ENCODE measurements at regions not wholly inside any gene's neighbourhood (a gene's known extent, or its start where the extent isn't known, plus 50 kb on each side); places are given as distances from the start of the nearest gene placed in this dataset.

DNA sequence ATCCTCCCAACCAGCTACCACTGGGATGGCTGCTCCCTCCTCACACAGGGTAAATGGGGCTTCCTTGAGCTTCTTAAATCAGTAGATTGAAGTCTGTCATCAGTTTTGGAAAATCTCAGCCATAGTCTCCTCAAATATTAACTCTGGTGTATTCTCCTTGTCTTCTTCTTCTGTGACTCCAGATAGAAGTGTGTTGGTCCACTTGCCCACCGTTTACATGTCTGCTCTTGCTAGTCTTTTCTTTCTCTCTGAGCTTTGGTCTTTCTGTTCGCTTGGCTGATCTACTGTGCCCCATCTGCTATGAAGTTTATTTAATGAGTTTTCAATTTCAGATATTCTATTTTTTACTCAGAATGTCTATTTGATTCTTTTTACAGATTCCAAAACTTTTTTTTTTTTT lies 281.7 kb upstream of the HDAC4 start:
- DNase-seq: no peak

DNA sequence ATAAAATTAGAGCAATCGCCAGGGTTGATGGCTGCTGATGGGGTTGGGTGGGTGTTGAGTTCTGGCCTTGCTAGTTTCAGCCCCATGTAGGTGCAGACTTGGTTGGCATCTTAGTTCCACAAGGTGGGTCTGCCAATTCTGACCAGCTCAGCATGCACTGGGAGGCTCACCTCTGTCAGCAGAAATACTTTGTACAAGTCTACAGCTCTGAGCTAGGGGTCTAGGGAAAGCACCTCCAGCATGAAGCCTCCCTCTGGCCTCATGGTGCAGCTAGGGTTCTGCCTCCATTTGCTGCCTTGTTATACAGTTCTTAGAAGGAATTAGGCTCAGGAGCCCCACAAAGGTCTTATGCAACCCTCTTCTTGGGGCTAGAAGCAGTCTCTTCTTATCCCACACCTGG lies 278.9 kb upstream of the HDAC4 start:
- no peak for DNase-seq

DNA sequence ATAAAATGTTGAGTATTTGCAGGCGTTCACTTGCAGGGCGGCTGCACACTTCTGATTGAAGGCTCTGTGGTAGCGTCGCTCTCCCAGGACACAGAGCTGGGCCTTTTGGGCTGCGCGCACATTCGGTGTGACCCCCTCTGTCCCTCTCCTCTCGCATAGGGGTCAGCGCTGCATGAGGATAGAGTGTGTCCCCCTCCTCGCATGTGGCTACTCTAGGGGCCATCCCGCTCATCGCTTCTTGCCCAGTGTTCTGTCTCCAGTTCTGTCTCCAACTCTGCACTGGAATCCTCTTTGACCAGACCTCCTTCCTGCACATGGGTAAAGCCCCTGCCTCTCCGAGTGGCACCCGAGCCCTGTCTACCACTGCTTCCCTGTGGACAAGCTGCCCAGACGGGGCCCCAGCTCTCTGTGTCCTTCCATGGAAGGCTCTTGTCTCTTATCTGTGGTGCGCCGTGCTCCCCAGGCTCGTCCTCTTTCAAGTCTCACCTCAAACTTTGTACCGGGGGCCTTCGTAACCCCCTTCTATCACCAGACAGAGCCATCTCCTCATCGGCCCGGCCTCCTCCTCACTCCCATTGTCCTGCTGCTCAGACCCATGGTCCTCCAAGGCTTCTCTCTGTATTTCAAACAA lies 278.0 kb upstream of the HDAC4 start:
- DNase-seq: no peak

DNA sequence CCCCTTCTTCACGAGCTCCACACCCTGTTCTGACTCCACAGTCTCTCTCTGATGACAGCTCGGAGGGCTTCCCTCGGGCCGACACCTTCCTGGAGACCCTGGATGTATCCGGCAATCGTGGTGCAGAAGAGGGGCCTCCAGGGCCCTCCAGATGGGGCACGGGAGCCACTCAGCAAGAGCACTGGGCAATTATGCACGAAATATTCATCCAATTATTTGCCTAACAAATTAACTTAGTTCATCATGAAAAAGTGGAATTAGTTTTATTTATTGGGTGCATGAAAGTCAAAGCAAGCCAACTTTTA lies 277.3 kb upstream of the HDAC4 start:
- DNase-seq: no peak

DNA sequence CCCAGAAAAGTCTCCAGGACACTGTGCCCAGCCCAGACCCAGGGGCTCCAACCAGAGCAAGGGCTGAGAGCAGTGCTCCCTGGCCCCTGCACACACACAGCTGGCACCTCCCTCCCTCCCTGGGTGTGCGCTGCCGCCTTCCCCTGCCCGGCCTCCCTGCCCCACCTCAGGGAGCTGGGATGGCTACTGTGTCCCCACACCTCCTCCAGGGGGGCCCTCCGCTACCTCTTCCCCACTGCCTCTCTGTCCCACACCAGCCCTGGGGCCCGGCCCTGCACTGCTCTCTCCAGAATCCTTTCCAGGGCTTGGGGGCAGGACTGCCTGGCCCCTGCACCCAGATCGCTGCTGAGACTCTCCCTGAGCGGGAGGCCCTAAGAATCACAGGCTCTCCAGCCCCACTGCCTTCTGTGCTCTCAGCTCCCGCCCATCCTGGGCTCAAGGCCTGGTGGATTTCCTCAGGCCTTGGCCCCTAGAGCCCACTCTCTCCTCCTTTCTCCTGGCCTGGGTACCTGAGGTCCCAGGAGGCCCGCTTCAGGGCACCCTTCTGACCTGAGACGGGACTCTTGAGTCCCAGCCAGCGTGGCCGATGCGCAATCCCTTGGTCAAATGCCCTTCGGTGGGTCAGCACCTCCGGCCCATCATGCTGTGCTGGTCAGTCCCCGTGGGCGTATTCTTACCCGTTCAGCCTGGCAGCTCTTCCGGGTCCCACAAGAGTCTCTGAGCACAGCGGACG lies 276.8 kb upstream of the HDAC4 start:
- no peak for DNase-seq

DNA sequence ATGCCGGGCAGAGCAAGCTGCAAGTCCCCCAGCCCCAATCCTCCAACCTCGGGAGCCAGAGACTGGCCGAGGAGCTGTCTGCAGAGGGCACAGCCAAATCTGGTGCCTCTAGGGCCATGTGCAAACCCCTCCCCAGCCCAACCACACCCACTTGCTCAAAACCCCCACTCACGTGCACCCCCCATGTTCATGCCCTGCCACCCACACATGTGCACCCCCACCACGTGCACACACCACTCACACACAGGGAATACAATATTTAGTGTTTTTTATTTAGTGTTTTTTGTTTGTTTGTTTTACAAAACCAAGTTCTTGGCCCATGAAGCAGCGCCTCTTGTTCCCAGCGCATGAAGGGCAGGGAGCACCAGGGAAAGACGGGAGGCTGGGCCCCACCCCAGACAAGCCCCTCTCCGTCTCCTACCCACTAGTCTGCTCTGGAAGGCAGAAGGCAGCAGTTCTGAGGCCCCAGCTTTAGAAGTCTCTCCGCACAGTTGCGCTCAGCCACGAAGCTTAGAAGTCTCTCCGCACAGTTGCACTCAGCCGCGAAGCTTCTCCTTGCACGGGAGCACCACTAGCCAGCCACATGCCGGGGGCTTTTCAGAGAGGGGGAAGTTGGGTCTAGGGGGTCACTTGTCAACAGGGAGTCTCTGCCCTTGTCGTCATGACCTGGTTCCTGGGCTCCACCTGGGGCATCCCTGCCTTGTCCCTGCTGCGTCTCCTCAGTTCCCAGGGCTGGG lies 276.1 kb upstream of the HDAC4 start:
- no peak for DNase-seq

DNA sequence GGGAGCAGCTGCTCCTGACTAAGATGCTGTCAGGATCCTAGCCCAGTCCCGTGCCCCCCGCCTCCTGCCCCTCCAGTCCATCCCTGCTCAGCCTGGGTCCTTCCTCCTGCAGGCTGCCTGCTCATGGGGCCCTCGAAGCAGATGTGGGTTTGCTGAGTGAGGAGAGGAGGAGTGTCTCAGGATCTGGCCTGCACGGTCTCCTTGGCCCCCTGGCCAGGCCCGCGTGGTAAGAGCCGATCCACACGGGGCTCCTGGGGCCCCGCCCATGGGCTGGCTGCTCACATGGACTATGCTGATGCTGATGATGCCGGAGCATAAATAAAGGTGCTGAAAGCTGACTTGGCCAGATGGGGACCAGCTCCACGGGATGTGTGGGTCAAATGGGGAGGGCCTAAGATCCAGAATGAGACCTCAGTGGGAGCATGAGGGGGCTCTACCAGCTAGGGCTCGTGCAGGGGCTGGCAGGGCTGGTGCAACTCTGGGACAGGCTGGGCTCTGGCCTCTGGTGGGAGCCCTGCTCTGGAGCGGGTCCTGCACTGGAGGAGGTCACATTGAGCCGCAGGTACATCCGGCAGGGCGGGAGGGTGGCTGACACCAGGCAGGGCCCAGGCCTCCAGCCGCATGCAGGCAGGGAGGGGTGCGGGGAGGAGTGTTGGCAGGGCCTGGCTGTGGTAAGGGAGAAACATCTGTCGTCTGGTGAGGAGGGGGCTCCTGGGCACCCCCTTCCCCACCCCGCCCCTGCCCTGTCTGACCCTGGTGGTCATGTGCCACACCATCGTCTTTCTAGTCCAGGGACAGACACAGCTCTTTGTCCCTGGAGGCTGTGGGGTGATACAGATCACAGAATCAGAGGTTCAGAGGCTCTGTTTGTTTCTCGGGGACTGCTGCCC lies 275.3 kb upstream of the HDAC4 start:
- DNase-seq: no peak

DNA sequence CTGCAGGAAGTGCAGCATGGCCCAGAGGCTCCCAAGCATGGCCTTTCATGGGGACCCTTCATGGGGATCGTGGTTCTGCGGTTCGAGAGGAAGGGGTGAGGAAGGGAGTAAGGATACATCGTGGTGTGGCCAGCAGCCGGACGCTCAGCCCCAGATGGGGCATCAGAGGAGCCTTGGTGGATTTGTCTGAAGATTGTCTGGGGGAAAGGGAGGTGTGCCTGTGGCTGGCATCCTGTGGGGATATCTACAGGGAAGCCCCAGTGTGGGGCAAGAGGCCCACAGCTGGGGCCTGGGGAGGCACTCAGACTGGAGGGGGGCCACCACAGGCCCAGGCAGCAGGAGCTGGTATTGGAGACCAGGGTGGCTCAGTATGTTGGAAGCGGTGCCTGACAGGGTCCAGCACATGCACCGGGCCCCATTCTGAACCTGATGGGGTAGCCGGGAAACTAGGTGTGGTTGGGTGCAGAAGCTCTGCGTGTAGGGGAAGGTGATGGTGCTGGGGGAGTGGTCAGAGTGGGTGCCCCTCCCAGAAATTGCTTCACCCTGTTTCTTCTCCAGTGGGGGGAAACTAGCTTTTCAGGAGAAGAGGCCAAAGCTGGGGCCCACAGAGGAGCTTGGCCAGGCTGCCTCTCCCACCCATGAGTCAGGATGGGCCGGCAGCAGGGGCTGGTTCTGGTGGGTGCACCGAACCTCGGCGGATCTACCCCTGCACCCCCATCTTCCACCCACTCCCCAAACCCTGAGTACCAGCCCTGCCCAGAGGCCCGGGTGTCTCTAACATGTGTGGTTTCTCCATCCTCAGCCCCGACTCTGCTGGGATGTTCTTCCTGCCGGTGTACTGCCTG lies 274.4 kb upstream of the HDAC4 start:
- DNase-seq: no peak

DNA sequence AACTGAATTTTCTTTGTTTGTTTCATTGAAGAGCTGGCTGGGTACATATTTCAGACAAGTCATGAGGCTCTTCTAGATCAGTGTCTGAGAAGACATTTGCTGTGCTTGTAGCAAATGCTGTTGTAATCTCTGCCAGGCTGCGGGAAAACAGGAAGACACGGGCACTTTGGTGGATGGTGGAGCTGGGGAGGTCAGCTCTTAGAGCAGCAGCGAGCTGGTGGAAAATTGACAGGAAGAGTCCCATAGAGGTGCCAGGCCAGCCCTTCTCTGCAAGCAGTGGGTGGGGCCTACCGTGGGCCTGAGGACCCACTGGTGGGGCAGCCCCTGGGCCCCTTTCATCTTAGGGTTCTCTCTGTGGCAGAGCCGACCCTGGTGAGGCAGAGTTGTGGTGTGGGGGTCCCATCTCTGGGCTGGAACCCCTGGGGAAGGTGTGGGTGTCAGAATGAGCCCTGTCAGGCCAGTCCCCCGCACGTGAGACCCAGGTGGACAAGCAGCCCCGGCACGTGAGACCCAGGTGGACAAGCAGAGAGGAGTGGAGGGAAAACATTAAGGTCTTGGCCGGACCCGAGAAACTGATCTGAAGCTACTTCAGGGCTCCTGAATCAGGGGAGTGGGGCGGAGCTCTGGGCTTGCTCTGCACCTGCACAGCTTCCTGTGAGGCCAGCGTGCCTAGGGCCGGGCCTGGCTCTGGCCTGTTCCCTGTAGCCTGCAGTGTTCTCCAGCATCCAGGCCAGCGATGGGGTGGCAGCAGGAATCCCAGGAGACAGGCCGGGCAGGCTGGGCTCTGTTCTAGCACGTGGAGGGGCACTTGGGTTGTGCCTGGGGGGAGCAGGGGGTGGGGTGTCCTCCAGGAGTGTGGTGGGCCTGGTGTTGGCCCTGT lies 273.5 kb upstream of the HDAC4 start:
- no peak for DNase-seq

DNA sequence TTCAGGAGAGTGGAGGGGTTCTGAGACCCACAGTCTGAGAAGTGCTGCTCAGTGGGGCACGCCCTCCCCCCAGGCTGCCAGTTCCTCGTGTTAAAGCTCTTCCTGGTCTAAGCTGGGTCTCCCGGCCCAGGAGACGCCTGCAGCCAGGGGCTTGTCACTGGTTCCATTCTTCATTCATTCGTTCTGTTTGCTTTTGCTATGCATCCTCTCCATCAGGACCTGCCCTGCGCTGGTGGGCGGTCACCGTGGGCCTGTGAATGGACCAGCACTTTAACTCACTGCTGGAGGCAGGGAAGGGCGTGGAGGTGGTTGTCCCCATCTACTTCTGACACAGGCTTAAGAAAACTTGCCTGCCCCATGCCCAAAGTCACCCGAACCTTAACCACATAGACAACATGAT lies 272.8 kb upstream of the HDAC4 start:
- DNase-seq: no peak

DNA sequence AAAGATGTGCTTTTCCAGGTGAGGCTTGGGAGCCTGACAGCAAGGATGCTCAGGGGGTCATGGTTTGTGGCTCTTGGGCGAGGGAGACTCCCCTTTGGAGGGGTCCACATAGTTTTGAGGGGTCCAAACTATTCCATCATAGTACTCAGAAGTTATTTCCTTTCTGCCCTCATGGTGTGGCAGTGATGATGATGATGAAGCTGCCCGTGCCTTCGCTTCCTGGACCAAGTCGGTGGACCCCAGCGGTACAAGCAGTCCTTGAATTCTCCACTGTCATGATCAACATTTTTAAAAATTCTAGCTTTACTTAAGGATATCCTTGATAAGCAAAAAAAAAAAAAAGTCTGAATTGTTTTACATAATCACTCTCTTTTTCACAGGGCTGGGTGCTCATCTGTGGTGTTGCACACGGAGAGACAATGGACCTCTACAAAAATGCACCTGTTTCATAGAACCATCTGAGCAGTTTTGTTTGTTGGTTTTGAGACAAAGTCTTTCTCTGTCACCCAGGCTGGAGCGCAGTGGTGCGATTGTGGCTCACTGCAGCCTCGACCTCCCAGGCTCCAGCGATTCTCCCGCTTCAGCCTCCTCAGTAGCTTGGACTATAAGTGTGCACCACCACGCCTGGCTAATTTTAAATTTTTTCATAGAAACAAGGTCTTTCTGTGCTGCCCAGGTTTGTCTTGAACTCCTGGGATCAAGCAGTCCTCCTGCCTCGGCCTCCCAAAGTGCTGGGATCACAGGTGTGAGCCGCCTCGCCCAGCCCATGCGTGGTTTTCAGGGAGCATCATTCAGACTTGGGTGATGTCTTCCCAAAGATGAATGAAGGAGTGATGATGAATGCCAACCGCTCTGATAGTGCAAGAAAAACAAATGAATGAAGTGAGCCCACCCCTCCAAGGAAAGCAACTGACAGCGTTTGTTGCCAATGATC lies 271.4 kb upstream of the HDAC4 start:
- no peak for DNase-seq

DNA sequence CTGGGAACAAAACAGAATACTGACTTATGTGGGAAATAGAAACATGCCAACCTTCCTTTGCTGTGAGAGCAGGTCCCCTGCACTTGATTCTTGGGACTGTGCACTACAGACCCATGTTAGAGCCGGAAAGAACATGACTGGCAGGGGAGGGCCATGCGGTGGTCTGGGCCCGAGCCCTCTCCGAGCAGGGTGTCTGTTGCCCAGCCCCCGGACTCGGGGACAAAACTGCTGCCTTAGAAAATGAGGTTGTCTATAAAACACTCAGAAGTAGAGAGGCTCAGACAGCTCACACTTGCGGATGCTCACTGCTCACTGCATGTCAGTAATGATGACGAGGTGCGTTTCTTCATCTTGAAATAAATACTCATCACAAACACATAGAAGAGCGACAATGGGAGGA lies 270.7 kb upstream of the HDAC4 start:
- no peak for DNase-seq

DNA sequence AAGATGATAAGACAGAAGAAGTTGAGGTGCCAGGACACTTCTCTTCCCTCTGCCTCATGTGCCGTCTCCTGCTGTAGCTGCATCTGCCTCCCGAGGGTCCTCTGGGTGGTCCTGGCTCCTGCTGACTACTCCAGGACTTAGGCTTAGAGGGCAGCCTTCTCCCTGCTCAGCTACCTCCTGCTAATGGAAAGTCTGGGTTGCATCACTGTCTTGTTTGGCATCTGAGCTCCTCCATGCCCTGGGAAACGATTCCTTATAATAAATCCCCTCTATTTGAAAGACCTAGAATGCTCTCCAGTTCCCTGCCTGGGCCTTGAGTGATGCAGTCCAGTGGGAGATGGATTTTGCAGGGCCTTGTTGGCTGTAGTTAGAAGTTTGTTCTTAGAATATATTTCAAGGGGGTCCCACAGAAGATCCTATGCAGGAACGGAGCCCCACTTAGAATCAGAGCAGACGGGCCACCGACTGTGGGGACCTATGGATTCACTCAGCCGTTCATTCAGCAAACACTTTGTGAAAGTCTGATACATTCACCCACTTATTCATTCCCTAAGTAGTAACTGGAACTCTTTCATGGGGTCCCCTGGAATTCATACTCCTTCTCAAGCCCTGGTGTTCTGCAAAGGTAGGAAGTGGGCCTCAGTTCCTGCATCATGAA lies 269.8 kb upstream of the HDAC4 start:
- DNase-seq: no peak

DNA sequence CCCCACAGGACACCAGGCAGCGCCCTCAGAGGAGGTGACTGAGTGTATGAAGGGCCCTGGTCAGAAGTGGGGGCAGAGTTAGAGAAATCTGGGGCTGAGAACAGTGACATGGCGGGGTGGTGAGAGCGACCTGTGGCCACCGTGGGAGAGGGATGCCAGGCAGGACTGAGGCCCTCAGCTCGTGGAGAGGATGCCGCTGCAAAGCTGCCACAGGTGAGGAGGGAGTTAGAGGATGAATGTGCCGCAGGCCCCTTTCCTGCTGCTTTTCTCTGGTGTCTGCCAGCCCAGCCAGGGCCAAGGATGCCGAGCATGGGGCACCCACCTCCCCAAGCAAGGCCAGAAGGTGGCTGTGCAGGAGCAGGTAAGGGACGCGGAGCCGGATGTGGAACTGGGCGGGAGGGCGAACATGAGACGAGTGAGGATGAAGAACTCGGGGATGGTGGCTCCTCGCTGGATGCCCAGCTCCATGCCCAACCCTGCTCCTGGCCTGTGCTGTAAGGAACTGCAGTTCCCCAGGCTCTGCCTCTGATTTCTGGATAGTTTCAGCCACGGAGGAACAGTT lies 269.2 kb upstream of the HDAC4 start:
- no peak for DNase-seq

DNA sequence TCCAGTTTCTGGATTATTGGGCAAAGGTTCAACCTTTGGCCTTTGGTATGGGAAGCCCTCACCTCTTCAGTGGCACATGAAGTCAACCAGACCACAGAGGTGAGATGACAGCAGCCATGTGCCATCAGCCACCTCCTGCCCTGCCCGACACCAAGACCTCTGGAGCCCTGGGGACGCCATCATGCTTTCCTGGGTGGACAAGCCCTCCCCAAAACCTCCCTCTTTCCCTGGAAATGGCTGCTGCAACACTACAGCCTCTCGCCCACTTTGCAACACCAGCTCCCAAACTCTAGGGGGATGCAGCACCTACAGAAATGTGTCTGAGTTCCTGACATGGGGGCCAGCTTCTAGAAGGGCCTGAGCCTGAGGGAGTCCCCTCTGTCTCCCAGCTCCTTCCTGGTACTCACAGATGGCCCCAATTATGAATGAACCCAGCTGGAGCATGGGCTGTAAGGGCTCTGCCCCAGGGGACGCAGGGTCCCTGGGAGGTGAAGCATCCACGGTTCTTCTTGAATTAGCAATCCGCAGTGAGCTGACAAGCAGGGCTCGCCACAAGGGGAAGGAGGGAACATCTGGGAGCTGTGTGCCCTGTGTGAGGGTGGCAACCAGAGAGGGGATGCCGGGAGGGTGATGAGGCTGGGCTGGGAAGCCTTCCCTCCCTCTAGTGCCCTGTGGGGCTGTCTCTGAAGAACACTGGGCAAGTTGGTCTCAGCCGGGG lies 268.5 kb upstream of the HDAC4 start:
- DNase-seq: no peak

DNA sequence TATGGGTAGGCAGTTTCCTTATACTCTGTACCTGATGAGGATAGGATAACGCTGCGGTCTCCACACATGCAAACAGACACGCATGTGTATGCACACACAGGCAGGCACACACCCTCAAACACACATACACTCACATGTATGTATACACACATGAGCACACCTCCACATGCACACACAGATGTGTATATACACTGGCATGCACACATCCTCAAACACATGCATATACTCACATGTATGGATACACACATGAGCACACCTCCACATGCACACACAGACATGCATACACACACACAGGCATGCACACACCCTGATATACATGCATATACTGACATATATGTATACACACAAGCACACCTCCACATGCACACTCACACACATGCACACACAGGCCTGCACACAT lies 267.8 kb upstream of the HDAC4 start:
- DNase-seq: no peak

DNA sequence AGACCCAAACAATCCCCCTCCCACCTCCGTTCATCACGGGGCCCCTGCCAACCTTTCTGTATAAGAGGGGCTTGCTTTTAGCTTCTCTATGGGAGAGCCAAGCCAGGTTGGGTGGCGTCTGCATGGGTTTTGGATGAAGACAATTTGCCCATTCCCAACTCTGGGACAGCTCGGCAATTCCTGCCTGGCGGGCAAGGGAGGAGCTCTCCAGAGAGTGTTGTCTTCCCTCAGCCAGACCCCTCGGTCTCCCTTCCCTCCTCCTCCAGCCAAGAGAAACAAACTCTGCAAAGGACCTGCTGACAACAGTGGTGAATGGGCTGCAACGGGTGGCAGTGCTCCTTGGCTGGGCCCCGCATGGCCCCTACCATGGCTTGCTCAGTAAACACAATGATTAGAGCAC lies 267.2 kb upstream of the HDAC4 start:
- no peak for DNase-seq

DNA sequence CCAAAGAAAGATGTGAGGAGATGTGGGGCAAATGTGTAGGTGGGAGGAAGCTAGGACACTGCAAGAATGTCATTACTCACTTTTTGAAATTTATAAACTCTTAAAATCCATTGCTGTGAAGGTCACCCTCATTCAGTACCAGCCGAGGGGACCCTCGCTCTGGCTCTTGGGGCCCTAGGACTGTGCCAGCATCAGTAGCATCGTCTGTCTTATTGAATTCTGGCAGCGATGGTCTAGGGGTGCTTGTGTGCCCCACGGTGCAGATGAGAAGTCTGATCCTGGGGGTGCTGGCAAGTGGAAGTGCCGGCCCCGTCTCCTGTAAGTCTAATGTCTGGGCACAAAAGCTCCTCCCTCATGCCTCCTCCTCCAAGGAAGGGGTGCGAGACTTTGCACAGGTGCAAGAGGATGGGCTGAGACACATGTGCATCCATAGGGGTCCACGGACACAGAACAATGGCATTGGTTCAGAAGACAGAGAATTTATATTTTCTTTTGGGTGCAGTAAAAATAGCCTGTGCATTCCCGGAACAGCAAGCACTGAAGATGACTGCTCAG lies 266.7 kb upstream of the HDAC4 start:
- no peak for DNase-seq

Measured in activated CD4-positive, alpha-beta T cell treated with anti-CD3 and anti-CD28 coated beads for 4 hours (primary cell).